ENCODE measurements at regions not wholly inside any gene's neighbourhood (a gene's known extent, or its start where the extent isn't known, plus 50 kb on each side); places are given as distances from the start of the nearest gene placed in this dataset.

GRCh38 chr2:198471291-198471690 lies 666.9 kb downstream of the PLCL1 start:
- TF ChIP-seq CTCF (IDR thresholded peaks at IDR 0.05; ENCODE audit: insufficient read depth, low read depth, low read length): no peak
- no peak for TF ChIP-seq EZH2 (IDR thresholded peaks at IDR 0.05; ENCODE audit: insufficient read depth, low read length)
